H1 (cell line): ENCODE measurements at regions not wholly inside any gene's neighbourhood (a gene's known extent, or its start where the extent isn't known, plus 50 kb on each side); places are given as distances from the start of the nearest gene placed in this dataset.

Source experiments
- CBX5 ChIP-seq: fragments of 300-800, 300-1000 bp; sonication (generic); IDR thresholded peaks from 2 replicates; pipeline ENCODE4 v1.7.1; 2016; ENCODE audit warnings: antibody characterized with exemption, low read length, low read depth
- TEAD4 ChIP-seq: IDR thresholded peaks from 2 replicates; pipeline ENCODE4 v1.6.1; 2012; ENCODE audit warnings: low read depth, low read length, inconsistent platforms, mixed read lengths

DNA sequence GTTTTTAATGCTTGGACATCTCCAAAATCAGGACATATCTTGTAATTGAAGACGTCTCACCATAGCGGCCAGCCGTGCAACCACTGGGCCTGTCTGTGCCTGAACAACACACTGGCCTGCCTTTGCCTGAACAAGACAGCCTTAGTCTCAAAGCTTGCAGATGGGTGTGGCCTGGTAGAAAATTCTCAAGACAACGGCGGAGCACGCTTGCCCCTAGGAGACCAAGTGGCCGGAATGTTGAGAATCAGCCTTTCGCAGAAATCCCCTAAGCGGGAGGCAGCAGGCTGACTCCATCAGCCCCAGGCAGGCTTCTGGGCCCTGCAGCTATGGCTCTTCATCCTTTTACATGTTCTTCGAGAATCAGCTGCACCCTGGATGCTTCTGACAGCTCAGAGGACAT is 98.0 kb upstream of the C1orf174 start:
- TF ChIP-seq CBX5 = no peak
- TF ChIP-seq TEAD4 = no peak
